Activated CD4-positive, alpha-beta T cell treated with anti-CD3 and anti-CD28 coated beads for 36 hours (primary cell): ENCODE measurements at regions not wholly inside any gene's neighbourhood (a gene's known extent, or its start where the extent isn't known, plus 50 kb on each side); places are given as distances from the start of the nearest gene placed in this dataset.

Source experiments
- ATAC-seq: fragments of 200-7000 bp; cut with Tn5 transposase; one replicate; pipeline ENCODE4 v1.10.0; 2021; ENCODE audit warnings: mild to moderate bottlenecking, moderate library complexity
- CTCF ChIA-PET: fragments of 350-600 bp; sonication (Branson Sonifier 250); formaldehyde crosslinking; loops from one replicate; lab custom pipeline; 2021; ENCODE audit warnings: antibody characterized with exemption; lab: Charles Lee
- POLR2A ChIA-PET: fragments of 350-600 bp; sonication (Branson Sonifier 250); formaldehyde crosslinking; loops from one replicate; lab custom pipeline; 2021; ENCODE audit warnings: antibody characterized with exemption, inconsistent platforms; lab: Charles Lee
- DNase-seq: peaks from one replicate; pipeline ENCODE4 v3.0.0-alpha.2; 2020
- H3K27ac Mint-ChIP-seq: one replicate; pipeline ENCODE4 v1.8.0; 2021; ENCODE audit warnings: mixed read lengths
- H3K27me3 Mint-ChIP-seq: one replicate; pipeline ENCODE4 v1.8.0; 2021; ENCODE audit warnings: mixed read lengths
- H3K36me3 Mint-ChIP-seq: one replicate; pipeline ENCODE4 v1.8.0; 2021; ENCODE audit warnings: low read depth, mixed read lengths
- H3K4me1 Mint-ChIP-seq: one replicate; pipeline ENCODE4 v1.8.0; 2021; ENCODE audit warnings: mixed read lengths
- H3K4me3 Mint-ChIP-seq: one replicate; pipeline ENCODE4 v1.8.0; 2021; ENCODE audit warnings: mild to moderate bottlenecking, moderate library complexity, mixed read lengths
- H3K9me3 Mint-ChIP-seq: one replicate; pipeline ENCODE4 v1.8.0; 2021; ENCODE audit warnings: low read depth, mixed read lengths
- intact Hi-C, 2 experiments: fragments of 100-400 bp; cut with DNase I in 1 of 2; cut with micrococcal nuclease in 1 of 2; formaldehyde crosslinking; loops; one replicate each; pipeline versions ENCODE4 v1.14.2 to v1.15.1; 2022 to 2024; cut with DNase I, micrococcal nuclease

DNA sequence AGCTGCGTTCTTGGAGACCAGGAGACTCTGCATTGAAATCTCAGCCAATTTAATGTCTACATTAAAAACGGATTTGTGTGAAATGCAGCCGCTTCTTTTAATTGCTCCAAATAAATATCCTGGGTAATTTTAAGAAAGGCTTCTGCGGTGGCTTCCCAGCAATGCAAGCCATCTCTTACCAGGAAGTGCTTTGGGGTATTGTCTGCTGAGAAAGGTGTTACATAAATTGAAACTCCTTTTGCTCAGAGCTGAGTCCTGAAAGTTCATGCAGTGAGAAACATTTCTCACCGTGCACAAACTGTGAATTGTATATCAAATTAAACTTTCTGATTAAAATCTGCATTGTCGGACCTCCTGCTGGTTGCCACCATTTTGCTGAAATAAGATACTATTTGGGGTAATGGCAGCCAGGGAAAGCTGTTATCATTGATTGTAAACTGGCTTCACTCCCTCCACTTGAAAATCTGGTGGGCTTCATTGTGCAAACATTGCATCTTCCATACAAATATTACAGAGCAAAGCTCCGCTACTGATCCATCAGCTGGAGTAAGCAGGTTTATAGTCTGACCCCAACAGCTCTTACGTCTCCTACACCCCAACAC lies 59.5 kb downstream of the ZIC5 start:
- peak overlapping the region; percentile 66 for H3K27ac Mint-ChIP-seq
- intact Hi-C loops = loop anchor here in 1 of 2 experiments (5.0 kb wide), 1 partner anchor 255 kb away; no protein-coding TSS in a partner anchor
- no peaks in the 10 kb centered on the region for H3K36me3 Mint-ChIP-seq
- H3K27me3 Mint-ChIP-seq = peaks cover 22% of the 10 kb centered on the region
- ATAC-seq = peak; percentile 73
- peaks cover 15% of the 10 kb centered on the region for H3K4me1 Mint-ChIP-seq
- no peaks in the 10 kb centered on the region for H3K9me3 Mint-ChIP-seq
- H3K4me3 Mint-ChIP-seq = no peak overlapping the region
- ChIA-PET CTCF (interaction anchor here (0.6 to 2.1 kb wide), 5 partner anchors 11 to 472 kb away, joined by 3 to 13 read pairs (median 4); no protein-coding TSS in a partner anchor), POLR2A (interaction anchor here (0.7 kb wide), 1 partner anchor 56 kb away, joined by 3 read pairs; no protein-coding TSS in a partner anchor)
- peak; percentile 36 for DNase-seq

DNA sequence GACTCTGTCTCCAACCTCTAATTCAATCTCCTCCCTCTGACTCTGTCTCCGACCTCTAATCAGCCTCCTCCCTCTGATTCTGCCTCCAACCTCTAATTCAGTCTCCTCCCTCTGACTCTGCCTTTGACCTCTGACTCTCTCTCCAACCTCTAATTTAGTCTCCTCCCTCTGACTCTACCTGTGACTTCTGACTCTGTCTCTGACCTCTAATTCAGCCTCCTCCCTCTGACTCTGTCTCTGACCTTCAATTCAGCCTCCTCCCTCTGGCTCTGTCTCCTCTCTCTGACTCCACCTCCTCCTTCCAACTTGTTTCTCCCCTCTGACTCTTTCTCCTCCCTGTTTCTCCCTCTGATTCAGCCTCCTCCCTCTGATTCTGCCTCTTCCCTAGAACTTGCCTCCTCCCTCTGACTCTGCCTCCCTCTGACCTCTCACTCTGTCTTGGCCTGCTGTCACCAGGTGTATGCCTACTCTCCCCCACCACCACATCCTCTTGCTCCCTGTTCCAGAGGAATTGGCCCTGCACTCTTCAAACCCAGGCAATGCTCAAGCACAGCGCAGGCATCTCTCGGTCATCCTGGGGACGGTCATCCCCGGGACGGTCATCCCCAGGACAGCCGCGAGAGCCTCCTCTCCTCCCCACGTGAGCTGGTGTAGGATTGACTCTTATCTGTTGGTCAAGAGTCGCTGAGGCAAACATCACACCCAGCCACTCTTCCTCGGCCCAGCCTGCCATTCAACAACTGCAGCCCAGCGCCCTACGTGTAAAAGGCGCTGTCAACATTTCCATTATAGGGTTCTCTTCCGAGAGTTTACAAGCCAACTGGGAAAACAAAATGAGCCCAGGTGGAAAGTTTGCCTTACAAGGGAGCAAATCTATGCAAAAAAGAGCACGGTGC lies 60.2 kb downstream of the ZIC5 start:
- DNase-seq (peak; percentile 18), ATAC-seq (peak; percentile 38)
- H3K4me1 Mint-ChIP-seq = peaks cover 13% of the 10 kb centered on the region
- intact Hi-C loops = loop anchor here in 1 of 2 experiments (5.0 kb wide), 1 partner anchor 254 kb away; no protein-coding TSS in a partner anchor
- peak overlapping the region; percentile 66 for H3K27ac Mint-ChIP-seq
- CTCF ChIA-PET = interaction anchor here (1.2 to 2.1 kb wide), 2 partner anchors 11 to 14 kb away, joined by 4 to 13 read pairs; no protein-coding TSS in a partner anchor
- H3K36me3 Mint-ChIP-seq = no peaks in the 10 kb centered on the region
- POLR2A ChIA-PET = interaction anchor here (0.7 kb wide), 1 partner anchor 55 kb away, joined by 3 read pairs; no protein-coding TSS in a partner anchor
- peaks cover 19% of the 10 kb centered on the region for H3K27me3 Mint-ChIP-seq
- no peaks in the 10 kb centered on the region for H3K9me3 Mint-ChIP-seq
- no peak overlapping the region for H3K4me3 Mint-ChIP-seq

DNA sequence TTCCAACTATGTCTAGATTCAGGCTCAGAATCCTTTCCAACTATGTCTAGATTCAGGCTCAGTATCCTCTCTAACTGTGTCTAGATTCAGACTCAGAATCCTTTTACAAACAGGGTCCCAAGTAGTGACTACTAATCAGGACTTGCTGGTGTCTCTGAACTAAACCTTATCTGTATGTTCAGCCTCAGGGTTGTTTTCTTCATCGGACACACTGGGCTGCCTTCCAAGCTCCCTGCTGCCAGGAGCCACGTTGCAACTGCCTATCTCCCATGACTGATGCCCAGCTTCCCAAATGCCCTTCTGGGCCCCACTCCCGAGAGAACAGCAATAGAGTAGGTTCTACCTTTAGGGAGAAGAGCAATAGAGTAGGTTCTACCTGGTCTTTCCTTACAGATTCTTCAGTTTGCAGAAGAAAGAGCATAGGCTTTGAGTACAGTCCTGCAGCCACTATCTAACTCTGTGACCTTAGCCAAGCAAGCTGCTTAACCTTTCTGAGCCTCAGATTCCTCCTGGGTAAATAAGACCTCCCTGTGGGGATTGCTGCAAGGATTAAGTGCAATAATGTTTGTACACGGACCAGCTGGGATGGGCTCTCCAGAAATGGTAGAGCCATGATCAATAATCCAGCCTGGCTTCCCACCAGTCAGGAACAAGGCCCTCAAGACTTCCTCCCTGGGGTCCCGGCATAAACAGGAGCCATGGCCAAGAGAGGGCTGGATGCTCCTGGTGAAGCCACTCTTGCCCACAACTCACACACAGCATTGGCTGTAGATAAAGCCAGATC lies 61.5 kb downstream of the ZIC5 start:
- intact Hi-C loops = loop anchor here in 1 of 2 experiments (5.0 kb wide), 1 partner anchor 253 kb away; no protein-coding TSS in a partner anchor
- Mint-ChIP-seq H3K9me3 (no peaks in the 10 kb centered on the region), H3K27ac (no peak overlapping the region), H3K36me3 (no peaks in the 10 kb centered on the region), H3K4me3 (no peak overlapping the region), H3K27me3 (peaks cover 25% of the 10 kb centered on the region), H3K4me1 (peaks cover 13% of the 10 kb centered on the region)
- ATAC-seq = no peak
- no peak for DNase-seq
- CTCF ChIA-PET = no interaction called here
- POLR2A ChIA-PET = no interaction called here

DNA sequence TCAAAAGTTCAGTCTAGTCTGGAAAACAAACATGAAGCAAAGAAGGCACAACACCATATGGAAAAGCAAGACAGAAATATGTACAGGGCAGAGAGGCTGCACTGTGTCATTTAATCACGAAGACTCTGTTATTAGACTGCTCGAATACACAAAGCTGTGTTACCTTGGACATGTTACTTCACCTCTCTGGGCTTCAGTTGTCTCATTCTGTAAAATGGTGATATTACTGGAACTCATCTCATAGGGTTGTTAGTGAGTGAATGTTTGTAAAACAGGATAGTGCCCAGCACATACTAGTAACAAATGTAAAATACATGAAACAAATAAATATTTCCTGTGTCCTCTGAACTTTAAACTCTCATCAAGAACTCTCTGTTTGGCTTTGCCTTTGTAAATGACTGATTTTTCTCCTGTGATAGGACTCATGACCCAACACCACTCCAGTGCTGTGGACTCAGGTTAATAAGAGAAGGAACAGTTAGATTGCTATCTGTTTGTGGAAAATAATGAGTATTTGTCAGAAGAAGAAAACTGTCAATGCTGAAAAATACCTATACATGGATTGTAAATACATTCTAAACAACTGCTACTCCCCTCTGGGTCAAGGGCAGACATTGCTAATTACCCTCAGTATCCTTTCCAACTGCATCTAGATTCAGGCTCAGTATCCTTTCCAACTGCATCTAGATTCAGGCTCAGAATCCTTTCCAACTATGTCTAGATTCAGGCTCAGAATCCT lies 62.3 kb downstream of the ZIC5 start:
- POLR2A ChIA-PET = no interaction called here

DNA sequence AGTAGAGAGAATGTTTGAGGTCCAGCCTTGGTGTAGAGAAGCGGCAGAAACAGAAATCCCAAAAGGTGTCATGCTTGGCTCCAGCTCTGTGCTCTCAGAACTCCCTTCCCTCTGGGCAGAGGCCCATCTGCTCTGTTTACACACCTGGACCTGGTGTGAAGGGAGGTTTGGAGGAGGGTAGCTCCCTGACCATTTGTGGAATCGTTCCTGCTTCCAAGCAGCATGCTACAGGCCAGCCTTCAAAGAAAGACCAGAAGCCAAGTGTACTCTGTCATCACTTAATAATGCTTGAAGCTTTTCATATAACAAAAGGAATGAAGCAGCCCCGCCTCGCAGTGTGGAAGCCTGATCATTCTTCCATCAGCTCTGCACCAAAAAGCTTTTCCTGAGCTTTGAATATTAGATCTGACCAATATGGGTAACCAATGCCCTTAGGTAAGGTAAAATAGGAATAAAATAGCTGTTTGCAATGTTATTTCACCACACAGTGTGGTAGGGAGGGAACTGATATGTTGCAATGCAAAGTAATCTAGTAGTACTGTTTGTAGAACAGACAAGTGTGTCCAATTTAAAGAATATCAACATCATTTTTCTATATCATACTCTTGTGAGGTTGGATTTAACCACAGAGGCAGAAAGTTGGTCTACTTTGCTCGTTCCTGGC lies 63.3 kb downstream of the ZIC5 start:
- ChIA-PET CTCF (interaction anchor here (0.6 to 2.0 kb wide), 6 partner anchors 8 to 605 kb away, joined by 3 to 6 read pairs (median 3); no protein-coding TSS in a partner anchor), POLR2A (no interaction called here)
- no peak for DNase-seq
- intact Hi-C loops = no loop called here
- Mint-ChIP-seq H3K4me1 (peaks cover 13% of the 10 kb centered on the region), H3K27ac (no peak overlapping the region), H3K9me3 (no peaks in the 10 kb centered on the region), H3K27me3 (peaks cover 27% of the 10 kb centered on the region), H3K36me3 (no peaks in the 10 kb centered on the region), H3K4me3 (no peak overlapping the region)
- ATAC-seq = no peak

More for the DNA sequence above, 62.3 kb downstream of the ZIC5 start:
- ATAC-seq (no peak), DNase-seq (no peak)
- no peaks in the 10 kb centered on the region for H3K36me3 Mint-ChIP-seq
- no peak overlapping the region for H3K4me3 Mint-ChIP-seq
- CTCF ChIA-PET = interaction anchor here (1.0 kb wide), 1 partner anchor 9 kb away, joined by 3 read pairs; no protein-coding TSS in a partner anchor
- no peaks in the 10 kb centered on the region for H3K9me3 Mint-ChIP-seq
- H3K4me1 Mint-ChIP-seq = peaks cover 13% of the 10 kb centered on the region
- no peak overlapping the region for H3K27ac Mint-ChIP-seq
- H3K27me3 Mint-ChIP-seq = peaks cover 25% of the 10 kb centered on the region
- intact Hi-C loops = no loop called here

DNA sequence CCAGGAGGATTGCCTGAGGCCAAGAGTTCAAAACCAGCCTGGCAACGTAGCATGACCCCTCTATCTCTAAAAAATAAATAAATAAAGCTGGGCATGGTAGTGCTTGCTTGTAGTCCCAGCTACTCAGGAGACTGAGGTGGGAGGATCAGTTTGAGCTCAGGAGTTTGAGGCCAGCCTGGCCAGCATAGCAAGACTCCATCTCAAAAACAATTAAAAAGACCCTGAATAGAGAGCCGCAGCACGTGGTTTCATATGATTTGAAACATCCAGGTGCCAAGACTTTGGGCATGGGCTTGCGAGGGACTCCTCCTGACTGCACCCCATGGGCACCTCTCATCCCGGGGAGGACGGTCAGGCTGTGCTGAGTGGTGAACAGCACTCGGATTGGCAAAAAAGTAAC lies 63.9 kb downstream of the ZIC5 start:
- Mint-ChIP-seq H3K4me1 (peaks cover 13% of the 10 kb centered on the region), H3K27me3 (peaks cover 30% of the 10 kb centered on the region), H3K27ac (no peak overlapping the region), H3K36me3 (no peaks in the 10 kb centered on the region), H3K9me3 (no peaks in the 10 kb centered on the region), H3K4me3 (no peak overlapping the region)
- intact Hi-C loops = no loop called here
- CTCF ChIA-PET = interaction anchor here (0.6 to 2.0 kb wide), 5 partner anchors 9 to 622 kb away, joined by 3 to 6 read pairs (median 3); no protein-coding TSS in a partner anchor
- ATAC-seq (no peak), DNase-seq (no peak)
- POLR2A ChIA-PET = no interaction called here

DNA sequence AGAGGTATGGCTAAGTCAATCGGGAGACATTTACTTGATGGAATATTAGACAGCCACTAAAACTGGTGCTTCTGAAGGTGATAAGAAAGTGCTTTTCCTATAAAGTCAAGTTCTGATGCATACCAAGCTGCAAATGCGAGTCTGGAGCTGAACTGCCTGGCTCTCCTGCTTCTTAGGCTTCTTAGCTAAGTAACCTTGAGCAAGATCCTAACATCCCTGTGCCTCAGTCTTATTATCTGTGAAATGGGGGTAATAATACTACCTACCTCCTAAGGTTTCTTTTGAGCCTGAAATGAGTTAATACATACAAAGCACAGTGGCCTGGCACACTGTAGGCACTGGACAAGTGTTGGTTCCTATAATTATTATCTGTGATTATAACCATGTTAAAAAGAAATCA lies 64.5 kb downstream of the ZIC5 start:
- ChIA-PET POLR2A (no interaction called here), CTCF (interaction anchor here (0.6 to 2.0 kb wide), 2 partner anchors 251 to 623 kb away, joined by 3 to 6 read pairs; no protein-coding TSS in a partner anchor)
- Mint-ChIP-seq H3K4me3 (no peak overlapping the region), H3K27me3 (peaks cover 30% of the 10 kb centered on the region), H3K4me1 (peaks cover 10% of the 10 kb centered on the region), H3K36me3 (no peaks in the 10 kb centered on the region), H3K27ac (no peak overlapping the region), H3K9me3 (no peaks in the 10 kb centered on the region)
- intact Hi-C loops = no loop called here
- ATAC-seq (no peak), DNase-seq (no peak)

DNA sequence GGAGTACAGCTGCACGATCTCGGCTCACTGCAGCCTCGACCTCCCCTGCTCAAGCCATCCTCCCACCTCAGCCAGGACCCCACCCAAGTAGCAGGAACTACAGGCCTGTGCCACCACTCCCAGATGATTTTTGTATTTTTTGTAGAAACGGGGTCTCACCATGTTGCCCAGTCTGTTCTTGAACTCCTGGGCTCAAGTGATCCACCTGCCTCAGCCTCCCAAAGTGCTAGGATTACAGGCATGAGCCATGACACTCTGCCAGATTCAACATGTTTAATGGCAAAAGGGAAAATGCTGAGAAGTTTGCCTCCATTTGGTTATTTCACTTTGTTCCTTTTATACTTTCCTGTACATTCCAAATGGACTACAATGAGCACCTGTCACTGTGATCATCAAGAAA lies 65.8 kb downstream of the ZIC5 start:
- H3K27ac Mint-ChIP-seq = no peak overlapping the region
- peaks cover 28% of the 10 kb centered on the region for H3K27me3 Mint-ChIP-seq
- no peaks in the 10 kb centered on the region for H3K9me3 Mint-ChIP-seq
- no peak overlapping the region for H3K4me3 Mint-ChIP-seq
- H3K36me3 Mint-ChIP-seq = no peaks in the 10 kb centered on the region
- no peaks in the 10 kb centered on the region for H3K4me1 Mint-ChIP-seq
- ATAC-seq = no peak
- ChIA-PET CTCF (interaction anchor here (0.7 to 0.8 kb wide), 2 partner anchors 340 to 376 kb away, joined by 3 read pairs; no protein-coding TSS in a partner anchor), POLR2A (no interaction called here)
- no peak for DNase-seq
- intact Hi-C loops = no loop called here

DNA sequence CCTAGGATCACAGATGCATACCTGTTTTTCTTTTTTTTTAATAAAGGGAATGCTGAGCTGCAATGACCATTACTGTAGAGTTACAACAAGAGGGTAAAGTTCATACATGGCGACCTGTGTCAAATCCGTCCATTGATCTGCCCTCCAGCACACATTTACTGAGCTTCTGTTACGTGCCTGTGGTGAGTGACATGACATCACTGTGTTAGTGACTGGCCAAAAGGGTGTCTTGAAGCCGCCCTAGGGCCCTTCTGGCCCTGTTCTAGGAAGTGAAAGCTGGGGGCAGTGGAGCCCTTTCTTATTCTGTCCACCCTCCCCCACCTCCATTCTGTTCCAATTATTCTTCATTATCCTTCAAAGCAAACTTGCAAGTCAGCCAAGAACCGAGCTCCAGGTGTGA lies 66.3 kb downstream of the ZIC5 start:
- Mint-ChIP-seq H3K4me3 (no peak overlapping the region), H3K27me3 (peaks cover 31% of the 10 kb centered on the region), H3K36me3 (no peaks in the 10 kb centered on the region), H3K27ac (no peak overlapping the region), H3K9me3 (no peaks in the 10 kb centered on the region), H3K4me1 (no peaks in the 10 kb centered on the region)
- CTCF ChIA-PET = interaction anchor here (0.6 to 0.8 kb wide), 5 partner anchors 21 to 376 kb away, joined by 3 to 5 read pairs (median 3); no protein-coding TSS in a partner anchor
- no peak for DNase-seq
- POLR2A ChIA-PET = no interaction called here
- intact Hi-C loops = no loop called here
- ATAC-seq = no peak

DNA sequence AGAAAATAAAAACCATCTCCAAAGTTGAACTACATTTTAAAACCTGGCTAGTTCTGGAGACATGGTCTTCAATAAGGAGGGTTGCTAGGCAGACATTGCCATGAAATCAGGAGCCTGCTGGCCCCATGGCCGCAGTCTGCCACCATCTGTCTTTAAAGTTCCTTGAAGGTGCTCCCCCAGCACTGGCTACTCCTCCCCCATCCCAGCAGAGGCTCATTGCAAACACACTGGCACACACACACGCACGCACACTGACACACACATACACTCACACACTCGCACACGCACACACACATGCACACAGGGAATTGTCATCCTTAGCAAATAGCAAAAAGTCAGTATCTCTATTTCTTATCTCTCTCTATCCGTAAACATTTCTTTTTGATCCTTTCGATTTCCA lies 68.4 kb downstream of the ZIC5 start:
- Mint-ChIP-seq H3K27ac (no peak overlapping the region), H3K4me3 (no peak overlapping the region), H3K36me3 (no peaks in the 10 kb centered on the region), H3K27me3 (peaks cover 34% of the 10 kb centered on the region), H3K9me3 (no peaks in the 10 kb centered on the region), H3K4me1 (no peaks in the 10 kb centered on the region)
- no peak for DNase-seq
- intact Hi-C loops = loop anchor here in 1 of 2 experiments (5.0 kb wide), 1 partner anchor 1199 kb away; no protein-coding TSS in a partner anchor
- ChIA-PET POLR2A (interaction anchor here (0.6 kb wide), 1 partner anchor 742 kb away, joined by 4 read pairs; no protein-coding TSS in a partner anchor), CTCF (no interaction called here)
- ATAC-seq = no peak
